ENCODE measurements at regions not wholly inside any gene's neighbourhood (a gene's known extent, or its start where the extent isn't known, plus 50 kb on each side); places are given as distances from the start of the nearest gene placed in this dataset.
"Not testable (repeated sequence)": the region's sequence is repeated elsewhere in the genome, so short reads cannot be mapped to it uniquely, and the experiment has no call there.

- DNase-seq = no peak
These were observed 1489.8 kb upstream of the C9orf72 start for GRCh38 chr9:29063031-29063430.

- no peak for DNase-seq
These were observed 1492.9 kb upstream of the C9orf72 start for GRCh38 chr9:29066141-29066640.

- no peak for DNase-seq
These were observed 1495.2 kb upstream of the C9orf72 start for GRCh38 chr9:29068461-29068860.

GRCh38 chr9:29069376-29069775, 1496.1 kb upstream of the C9orf72 start:
- no peak for DNase-seq

- no peak for DNase-seq
These were observed 1504.9 kb upstream of the C9orf72 start for GRCh38 chr9:29078063-29078666.

- no peak for DNase-seq
These were observed 1527.5 kb upstream of the C9orf72 start for GRCh38 chr9:29100762-29101161.

GRCh38 chr9:29104166-29104565, 1530.9 kb upstream of the C9orf72 start:
- DNase-seq = not testable (repeated sequence)

- DNase-seq = no peak
These were observed 1545.3 kb upstream of the C9orf72 start for GRCh38 chr9:29118555-29118954.

GRCh38 chr9:29126783-29127182, 1553.5 kb upstream of the C9orf72 start:
- no peak for DNase-seq

- DNase-seq = no peak
These were observed 1556.5 kb upstream of the C9orf72 start for GRCh38 chr9:29129763-29130162.

- no peak for DNase-seq
These were observed 1571.2 kb upstream of the C9orf72 start for GRCh38 chr9:29144476-29144875.

GRCh38 chr9:29150606-29151005, 1577.3 kb upstream of the C9orf72 start:
- DNase-seq = no peak

GRCh38 chr9:29160763-29161353, 1587.6 kb upstream of the C9orf72 start:
- no peak for DNase-seq

- DNase-seq = no peak
These were observed 1600.9 kb upstream of the C9orf72 start for GRCh38 chr9:29174136-29174535.

GRCh38 chr9:29176231-29176630, 1603.0 kb upstream of the C9orf72 start:
- no peak for DNase-seq

GRCh38 chr9:29176786-29177185, 1603.5 kb upstream of the C9orf72 start:
- no peak for DNase-seq

- DNase-seq = no peak
These were observed 1610.7 kb upstream of the C9orf72 start for GRCh38 chr9:29183971-29184370.

- DNase-seq = not testable (repeated sequence)
These were observed 1615.5 kb upstream of the C9orf72 start for GRCh38 chr9:29188771-29189170.

GRCh38 chr9:29189221-29189620, 1615.9 kb upstream of the C9orf72 start:
- not testable (repeated sequence) for DNase-seq

GRCh38 chr9:29198861-29199260, 1625.6 kb upstream of the C9orf72 start:
- no peak for DNase-seq

GRCh38 chr9:29199975-29200374, 1626.7 kb upstream of the C9orf72 start:
- DNase-seq = no peak

- DNase-seq = no peak
These were observed 1627.4 kb upstream of the C9orf72 start for GRCh38 chr9:29200650-29201049.

- DNase-seq = no peak
These were observed 1630.1 kb upstream of the C9orf72 start for GRCh38 chr9:29203244-29203930.

- no peak for DNase-seq
These were observed 1635.4 kb upstream of the C9orf72 start for GRCh38 chr9:29208670-29209069.

All from SIG-M5 (cell line).